H1 (cell line): ENCODE measurements at regions not wholly inside any gene's neighbourhood (a gene's known extent, or its start where the extent isn't known, plus 50 kb on each side); places are given as distances from the start of the nearest gene placed in this dataset.

Experiments used
- CTCF ChIA-PET: fragments of 300-600 bp; sonication (Branson Sonifier 250); formaldehyde crosslinking; loops from one replicate; lab custom pipeline; 2021; ENCODE audit not compliant: partially characterized antibody; lab: Charles Lee
- POLR2A ChIA-PET: fragments of 300-600 bp; sonication (Branson Sonifier 250); formaldehyde crosslinking; loops from one replicate; lab custom pipeline; 2021; ENCODE audit warnings: inconsistent platforms; ENCODE audit not compliant: partially characterized antibody; lab: Charles Lee
- DNase-seq, 2 experiments: peaks; one replicate each; pipeline versions ENCODE4 v3.0.0 to v3.0.0-alpha.2; 2010 to 2022; ENCODE audit warnings: low spot score in 2 of 2, low read depth in 1 of 2, mixed read lengths in 1 of 2
- FAIRE-seq: peaks from 2 replicates; lab custom pipeline; 2011; peaks lifted over from hg19 to GRCh38; lab: Jason Lieb, UNC
- H2AFZ ChIP-seq: 2 replicates; pipeline ENCODE4 v1.8.1; 2012; ENCODE audit warnings: low read length, inconsistent platforms
- H2AK5ac ChIP-seq: 2 replicates; pipeline ENCODE4 v1.6.1; 2013; ENCODE audit warnings: low read depth, low read length
- H2BK120ac ChIP-seq: replicated peaks from 2 replicates; pipeline ENCODE3; 2013; ENCODE audit warnings: low read depth, low read length, inconsistent platforms
- H2BK12ac ChIP-seq: 2 replicates; pipeline ENCODE4 v1.6.1; 2013; ENCODE audit warnings: low read depth, low read length
- H2BK15ac ChIP-seq: 2 replicates; pipeline ENCODE4 v1.6.1; 2013; ENCODE audit warnings: low read length
- H2BK20ac ChIP-seq: 2 replicates; pipeline ENCODE4 v1.6.1; 2013; ENCODE audit warnings: low read length
- H2BK5ac ChIP-seq: 2 replicates; pipeline ENCODE4 v1.6.1; 2013; ENCODE audit warnings: low read depth, low read length
- H3K14ac ChIP-seq: 2 replicates; pipeline ENCODE4 v1.6.1; 2013; ENCODE audit warnings: inconsistent platforms; ENCODE audit not compliant: insufficient read length
- H3K18ac ChIP-seq: 2 replicates; pipeline ENCODE4 v1.6.1; 2013; ENCODE audit warnings: low read length; ENCODE audit errors: extremely low read depth
- H3K23ac ChIP-seq: 2 replicates; pipeline ENCODE4 v1.6.1; 2013; ENCODE audit warnings: inconsistent platforms; ENCODE audit not compliant: insufficient read length
- H3K23me2 ChIP-seq: 2 replicates; pipeline ENCODE4 v1.6.1; 2013; ENCODE audit warnings: low read depth, low read length
- H3K27ac ChIP-seq: 2 replicates; pipeline ENCODE4 v1.6.1; 2011; ENCODE audit warnings: low read depth, low read length, inconsistent platforms
- H3K27me3 ChIP-seq, 4 experiments: replicated peaks in 1 of 4; 1 replicate in 1 of 4; 2 replicates in 3 of 4; pipeline versions ENCODE4 v1.6.1 to v1.8.1; 2011 to 2013; ENCODE audit warnings: low read length in 3 of 4, mild to moderate bottlenecking in 3 of 4, inconsistent platforms in 2 of 4, mixed read lengths in 2 of 4, moderate library complexity in 1 of 4; ENCODE audit not compliant: control insufficient read depth in 3 of 4, insufficient read depth in 3 of 4; ENCODE audit errors: extremely low read depth in 1 of 4
- H3K36me3 ChIP-seq, 4 experiments: 2 replicates each; pipeline versions ENCODE4 v1.6.1 to v1.8.1; 2011 to 2013; ENCODE audit warnings: mild to moderate bottlenecking in 4 of 4, low read length in 3 of 4, moderate library complexity in 2 of 4, control low read depth in 1 of 4, inconsistent platforms in 1 of 4; ENCODE audit not compliant: insufficient read depth in 4 of 4, control insufficient read depth in 2 of 4
- H3K4ac ChIP-seq: replicated peaks from 2 replicates; pipeline ENCODE3; 2013; ENCODE audit warnings: low read length, low read depth, mixed read lengths, inconsistent platforms; ENCODE audit not compliant: insufficient read length
- H3K4me1 ChIP-seq, 4 experiments: replicated peaks in 1 of 4; 1 replicate in 1 of 4; 2 replicates in 3 of 4; pipeline versions ENCODE4 v1.6.1 to v1.8.1; 2011 to 2013; ENCODE audit warnings: low read length in 3 of 4, inconsistent platforms in 2 of 4, mixed read lengths in 1 of 4; ENCODE audit not compliant: insufficient read depth in 4 of 4, control insufficient read depth in 3 of 4
- H3K4me2 ChIP-seq, 2 experiments: 2 replicates each; pipeline versions ENCODE4 v1.6.1 to v1.8.1; 2011 to 2013; ENCODE audit warnings: low read depth in 2 of 2, low read length in 2 of 2, control low read depth in 1 of 2, inconsistent platforms in 1 of 2, mild to moderate bottlenecking in 1 of 2; ENCODE audit not compliant: insufficient read depth in 1 of 2
- H3K4me3 ChIP-seq, 4 experiments: fragments of 200-600, 300-600 bp in 1 of 4; sonication (generic), shearing (Covaris generic), sonication (Bioruptor Twin) in 1 of 4; 2 replicates each; pipeline versions ENCODE4 v1.5.1 to v1.8.1; 2011 to 2016; ENCODE audit warnings: low read length in 4 of 4, low read depth in 3 of 4, control low read depth in 2 of 4, inconsistent platforms in 2 of 4, mild to moderate bottlenecking in 2 of 4, mixed read lengths in 1 of 4, moderate library complexity in 1 of 4; ENCODE audit not compliant: insufficient read depth in 2 of 4; ENCODE audit errors: extremely low read depth in 1 of 4
- H3K56ac ChIP-seq: replicated peaks from 2 replicates; pipeline ENCODE3; 2013; ENCODE audit warnings: low read depth, mild to moderate bottlenecking, mixed read lengths, low read length, inconsistent platforms; ENCODE audit not compliant: insufficient read length
- H3K79me1 ChIP-seq: 2 replicates; pipeline ENCODE4 v1.6.1; 2013; ENCODE audit warnings: low read depth, low read length, control low read depth
- H3K79me2 ChIP-seq, 2 experiments: 2 replicates each; pipeline versions ENCODE4 v1.6.1 to v1.8.1; 2012 to 2013; ENCODE audit warnings: low read length in 2 of 2, mild to moderate bottlenecking in 2 of 2, inconsistent platforms in 1 of 2; ENCODE audit not compliant: insufficient read depth in 2 of 2, control insufficient read depth in 1 of 2
- H3K9ac ChIP-seq, 4 experiments: replicated peaks in 1 of 4; 1 replicate in 1 of 4; 2 replicates in 3 of 4; pipeline versions ENCODE4 v1.6.1 to v1.8.1; 2011 to 2013; ENCODE audit warnings: low read depth in 3 of 4, low read length in 3 of 4, control low read depth in 2 of 4, mild to moderate bottlenecking in 2 of 4, moderate library complexity in 2 of 4, inconsistent platforms in 1 of 4; ENCODE audit errors: extremely low read depth in 1 of 4
- H3K9me3 ChIP-seq, 2 experiments: 2 replicates each; pipeline versions ENCODE4 v1.6.1 to v1.8.1; 2012 to 2013; ENCODE audit warnings: mild to moderate bottlenecking in 2 of 2, moderate library complexity in 2 of 2, control low read depth in 1 of 2, inconsistent platforms in 1 of 2, low read depth in 1 of 2, low read length in 1 of 2, mixed read lengths in 1 of 2; ENCODE audit not compliant: insufficient read depth in 2 of 2
- H4K20me1 ChIP-seq, 2 experiments: replicated peaks in 1 of 2; 2 replicates each; pipeline versions ENCODE3 to v1.8.1; 2011 to 2013; ENCODE audit warnings: inconsistent platforms in 2 of 2, low read length in 2 of 2, mild to moderate bottlenecking in 1 of 2; ENCODE audit not compliant: insufficient read depth in 2 of 2, control insufficient read depth in 1 of 2
- H4K5ac ChIP-seq: 2 replicates; pipeline ENCODE4 v1.6.1; 2013; ENCODE audit warnings: low read length, low read depth, mixed read lengths, inconsistent platforms; ENCODE audit not compliant: insufficient read length
- H4K8ac ChIP-seq: 2 replicates; pipeline ENCODE4 v1.8.0; 2013; ENCODE audit warnings: mild to moderate bottlenecking, moderate library complexity, low read length, inconsistent platforms; ENCODE audit not compliant: insufficient read depth; ENCODE audit errors: extremely low read depth
- H4K91ac ChIP-seq: replicated peaks from 2 replicates; pipeline ENCODE3; 2013; ENCODE audit warnings: low read length, mixed read lengths, inconsistent platforms; ENCODE audit not compliant: insufficient read length
- BACH1 ChIP-seq: IDR thresholded peaks from 2 replicates; pipeline ENCODE4 v1.6.1; 2012; ENCODE audit warnings: low read length, improper control_type of control experiment
- EZH2 ChIP-seq: fragments of 200-600 bp; sonication (generic); IDR thresholded peaks from 2 replicates; pipeline ENCODE4 v1.7.1; 2012; ENCODE audit warnings: low read depth, mild to moderate bottlenecking, moderate library complexity, low read length, inconsistent platforms; ENCODE audit not compliant: severe bottlenecking
- FOSL1 ChIP-seq: IDR thresholded peaks from 2 replicates; pipeline ENCODE4 v1.6.1; 2011; ENCODE audit warnings: mild to moderate bottlenecking, low read depth, low read length, moderate library complexity; ENCODE audit not compliant: insufficient read depth
- KDM1A ChIP-seq: fragments of 200-600, 300-600 bp; sonication (generic); IDR thresholded peaks from 2 replicates; pipeline ENCODE4 v1.7.1; 2016; ENCODE audit warnings: mild to moderate bottlenecking, low read length, borderline replicate concordance
- KDM5A ChIP-seq: fragments of 200-600 bp; IDR thresholded peaks from 2 replicates; pipeline ENCODE4 v1.7.1; 2012; ENCODE audit warnings: mild to moderate bottlenecking, low read length, inconsistent platforms, mixed read lengths
- NRF1 ChIP-seq: IDR thresholded peaks from 2 replicates; pipeline ENCODE4 v1.6.1; 2011; ENCODE audit warnings: mild to moderate bottlenecking, low read depth, low read length, improper control_type of control experiment
- RAD21 ChIP-seq, 2 experiments: IDR thresholded peaks in 1 of 2; conservative IDR thresholded peaks in 1 of 2; 2 replicates each; pipeline ENCODE4 v1.6.1; 2011; ENCODE audit warnings: low read depth in 2 of 2, low read length in 2 of 2, improper control_type of control experiment in 1 of 2, inconsistent platforms in 1 of 2, mild to moderate bottlenecking in 1 of 2, moderate library complexity in 1 of 2
- TCF12 ChIP-seq: IDR thresholded peaks from 2 replicates; pipeline ENCODE4 v1.6.1; 2011; ENCODE audit warnings: low read depth, mild to moderate bottlenecking, low read length
- WGBS, 2 experiments: shearing (Covaris generic) in 1 of 2; methylation state at CpG; one replicate each; pipeline versions ENCODE4 v1.1.6 to v1.1.7; 2013 to 2015; ENCODE audit warnings: low lambda C conversion rate in 2 of 2, mixed read lengths in 2 of 2, inconsistent platforms in 1 of 2, low coverage in 1 of 2, missing lambda C conversion rate in 1 of 2; ENCODE audit not compliant: insufficient replicate concordance in 2 of 2, insufficient coverage in 1 of 2, insufficient read length in 1 of 2; ENCODE audit errors: extremely low coverage in 1 of 2, missing lambda C conversion rate in 1 of 2; 5-methylcytosine and 5-hydroxymethylcytosine counted together

GRCh38 chr5:115413651-115414050, 117.2 kb upstream of the CCDC112 start:
- DNase-seq: no peak

More at GRCh38 chr5:115413651-115414050, 117.2 kb upstream of the CCDC112 start:
- H3K14ac ChIP-seq: no peak overlapping the region
- H3K79me2 ChIP-seq: no peaks in the 10 kb centered on the region
- no peak overlapping the region for H3K27ac ChIP-seq
- POLR2A ChIA-PET: interaction anchor here (0.7 kb wide), 1 partner anchor 410 kb away, joined by 3 read pairs; no protein-coding TSS in a partner anchor
- H3K18ac ChIP-seq: no peak overlapping the region
- H4K8ac ChIP-seq: no peak overlapping the region
- CTCF ChIA-PET: interaction anchor here (1.3 kb wide), 1 partner anchor 104 kb away, joined by 5 read pairs; no protein-coding TSS in a partner anchor
- H4K5ac ChIP-seq: no peak overlapping the region
- no peak overlapping the region for H4K91ac ChIP-seq
- no peak overlapping the region for H2BK20ac ChIP-seq
- no peak overlapping the region for H2BK15ac ChIP-seq
- H3K4me3 ChIP-seq: no peak overlapping the region
- H3K4me2 ChIP-seq: no peak overlapping the region
- no peak overlapping the region for H3K9ac ChIP-seq
- no peak overlapping the region for H2BK5ac ChIP-seq
- H3K4ac ChIP-seq: no peak overlapping the region
- no peak overlapping the region for H3K56ac ChIP-seq
- FAIRE-seq: no peak
- no peaks in the 10 kb centered on the region for H3K79me1 ChIP-seq
- no peak overlapping the region for H2AK5ac ChIP-seq
- H3K4me1 ChIP-seq: no peaks in the 10 kb centered on the region
- no peak overlapping the region for H2BK12ac ChIP-seq
- peaks cover 0 to 1% (median 0%) of the 10 kb centered on the region in 4 experiments; a peak in 1 of 7 replicates for H3K27me3 ChIP-seq
- no peaks in the 10 kb centered on the region for H3K9me3 ChIP-seq
- 91% methylated on average over 1 of the region's 1 CpG; no CpG with 5 or more reads in 1 of the 2 experiments for WGBS, 2 experiments
- no peaks in the 10 kb centered on the region for H3K36me3 ChIP-seq
- no peaks in the 10 kb centered on the region; the same call in 1 of the 2 replicates for H3K23me2 ChIP-seq
- H3K23ac ChIP-seq: no peak overlapping the region
- H2BK120ac ChIP-seq: no peak overlapping the region
- no peak for TF ChIP-seq EZH2
- no peak for TF ChIP-seq KDM5A
- TF ChIP-seq BACH1: no peak
- TF ChIP-seq KDM1A: no peak
- TF ChIP-seq NRF1: no peak
- TF ChIP-seq FOSL1: no peak
- no peak for TF ChIP-seq TCF12
- TF ChIP-seq RAD21 (IDR thresholded peaks at IDR 0.05 in 1 of 2, conservative IDR thresholded peaks at IDR 0.05 in 1 of 2; ENCODE audit: low read depth in 2 of 2, low read length in 2 of 2): no peak
- no peak overlapping the region for H2AFZ ChIP-seq
- no peaks in the 10 kb centered on the region for H4K20me1 ChIP-seq
